ES-I3 (cell line): ENCODE measurements at regions not wholly inside any gene's neighbourhood (a gene's known extent, or its start where the extent isn't known, plus 50 kb on each side); places are given as distances from the start of the nearest gene placed in this dataset.

Experiments used
- H3K36me3 ChIP-seq: 2 replicates; pipeline ENCODE4 v1.6.1; 2013; ENCODE audit warnings: mild to moderate bottlenecking, low read length, control low read depth, moderate library complexity; ENCODE audit not compliant: insufficient read depth
- H3K4me1 ChIP-seq: 2 replicates; pipeline ENCODE4 v1.6.1; 2013; ENCODE audit warnings: mild to moderate bottlenecking, control low read depth, low read length; ENCODE audit not compliant: insufficient read depth
- H3K9ac ChIP-seq: 2 replicates; pipeline ENCODE4 v1.6.1; 2013; ENCODE audit warnings: low read depth, mild to moderate bottlenecking, low read length, moderate library complexity
- H3K9me3 ChIP-seq: 2 replicates; pipeline ENCODE4 v1.6.1; 2013; ENCODE audit warnings: mild to moderate bottlenecking, low read length, moderate library complexity; ENCODE audit not compliant: control insufficient read depth, insufficient read depth

- no peaks in the 10 kb centered on the region for H3K9me3 ChIP-seq
- H3K9ac ChIP-seq = no peak overlapping the region
- no peaks in the 10 kb centered on the region for H3K36me3 ChIP-seq
- H3K4me1 ChIP-seq = peaks cover 5% of the 10 kb centered on the region
Observed at GRCh38 chr13:34868733-34869132, 73.3 kb upstream of the NBEA start.

DNA sequence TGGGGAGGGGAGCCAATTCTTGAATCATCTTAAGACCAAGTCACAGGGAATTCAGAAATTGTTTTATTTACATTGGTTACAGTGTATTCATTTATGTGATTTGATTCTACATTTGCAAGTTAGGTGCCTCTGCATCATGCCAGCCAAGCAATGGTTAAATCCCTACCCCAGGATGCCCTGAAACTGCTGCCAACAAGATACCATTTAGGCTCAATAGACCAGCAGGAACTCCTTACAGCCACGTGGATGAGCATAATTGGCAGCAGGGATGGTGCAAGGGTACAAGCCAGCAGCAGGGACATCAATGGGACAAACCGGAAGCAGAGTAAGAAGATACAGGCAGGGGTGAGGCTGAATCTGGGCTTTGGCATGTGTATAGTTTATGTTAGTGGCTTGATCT, 72.4 kb upstream of the NBEA start:
- Histone ChIP-seq H3K36me3 (no peaks in the 10 kb centered on the region), H3K9ac (no peak overlapping the region), H3K4me1 (peaks cover 3% of the 10 kb centered on the region; the same call in 1 of the 2 replicates), H3K9me3 (no peaks in the 10 kb centered on the region)

DNA sequence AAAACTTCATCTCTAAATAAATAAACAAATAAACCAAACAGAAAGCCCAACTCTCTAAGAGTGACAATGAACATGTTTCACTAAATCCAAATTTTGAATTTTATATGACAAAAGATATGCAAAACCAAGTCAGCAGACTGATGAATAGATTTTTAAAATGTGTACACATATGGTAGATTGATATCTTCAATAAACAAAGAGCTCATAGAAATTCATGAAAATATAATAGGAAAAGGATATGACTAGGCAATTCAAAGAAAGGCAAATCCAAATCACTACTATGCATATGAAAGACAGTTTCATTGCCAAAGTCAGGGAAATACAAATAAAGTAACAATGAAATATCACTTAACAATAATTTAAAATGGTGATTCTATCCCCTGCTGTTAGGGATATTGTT, 63.7 kb upstream of the NBEA start:
- H3K36me3 ChIP-seq = no peaks in the 10 kb centered on the region
- H3K9me3 ChIP-seq = no peaks in the 10 kb centered on the region
- no peaks in the 10 kb centered on the region for H3K4me1 ChIP-seq
- H3K9ac ChIP-seq = no peak overlapping the region

DNA sequence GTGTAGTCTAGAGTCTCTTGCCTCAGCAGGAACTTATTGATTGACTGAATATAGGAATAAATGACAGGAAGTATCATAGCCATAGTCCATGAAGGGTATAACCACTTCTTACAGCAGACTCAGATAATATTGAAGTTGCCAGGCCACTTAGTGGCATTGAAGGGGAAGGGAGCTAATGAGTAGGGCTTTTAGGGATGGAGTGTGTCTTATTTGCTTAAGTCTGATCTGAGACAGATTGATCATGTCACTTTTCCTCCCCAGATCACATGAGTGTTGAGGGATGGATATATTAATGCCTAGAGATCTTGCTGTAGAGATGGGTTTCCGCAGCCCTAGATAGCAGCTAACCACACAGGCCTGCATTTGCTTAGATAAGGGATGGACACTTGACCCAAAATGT, 62.2 kb upstream of the NBEA start:
- Histone ChIP-seq H3K9ac (no peak overlapping the region), H3K36me3 (no peaks in the 10 kb centered on the region), H3K9me3 (no peaks in the 10 kb centered on the region), H3K4me1 (no peaks in the 10 kb centered on the region)

GRCh38 chr13:34881494-34881893, 60.6 kb upstream of the NBEA start:
- Histone ChIP-seq H3K4me1 (no peaks in the 10 kb centered on the region), H3K9ac (no peak overlapping the region), H3K36me3 (no peaks in the 10 kb centered on the region), H3K9me3 (no peaks in the 10 kb centered on the region)

DNA sequence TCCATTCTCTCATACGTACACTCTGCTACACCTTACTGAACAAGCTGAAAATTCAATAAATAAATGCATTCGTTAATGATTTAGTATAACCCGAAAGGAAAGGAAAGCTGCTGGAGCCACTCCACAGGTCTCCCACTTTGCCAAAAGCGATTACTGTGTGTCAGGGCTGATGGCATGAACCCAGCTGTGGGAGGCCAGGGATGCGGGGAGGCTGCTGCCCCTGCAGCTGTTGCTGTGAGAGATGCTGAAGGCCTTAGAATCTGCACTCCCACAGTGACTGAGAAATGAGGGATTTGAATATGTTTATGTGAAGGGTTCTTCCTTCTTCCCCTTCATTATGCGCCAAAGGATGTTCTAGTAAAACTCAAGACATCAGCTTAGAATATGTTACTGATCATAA, 58.7 kb upstream of the NBEA start:
- no peaks in the 10 kb centered on the region for H3K9me3 ChIP-seq
- H3K36me3 ChIP-seq = no peaks in the 10 kb centered on the region
- H3K4me1 ChIP-seq = no peaks in the 10 kb centered on the region
- no peak overlapping the region for H3K9ac ChIP-seq

GRCh38 chr13:34884366-34884765, 57.7 kb upstream of the NBEA start:
- no peaks in the 10 kb centered on the region for H3K9me3 ChIP-seq
- no peaks in the 10 kb centered on the region for H3K4me1 ChIP-seq
- H3K9ac ChIP-seq = no peak overlapping the region
- H3K36me3 ChIP-seq = no peaks in the 10 kb centered on the region

DNA sequence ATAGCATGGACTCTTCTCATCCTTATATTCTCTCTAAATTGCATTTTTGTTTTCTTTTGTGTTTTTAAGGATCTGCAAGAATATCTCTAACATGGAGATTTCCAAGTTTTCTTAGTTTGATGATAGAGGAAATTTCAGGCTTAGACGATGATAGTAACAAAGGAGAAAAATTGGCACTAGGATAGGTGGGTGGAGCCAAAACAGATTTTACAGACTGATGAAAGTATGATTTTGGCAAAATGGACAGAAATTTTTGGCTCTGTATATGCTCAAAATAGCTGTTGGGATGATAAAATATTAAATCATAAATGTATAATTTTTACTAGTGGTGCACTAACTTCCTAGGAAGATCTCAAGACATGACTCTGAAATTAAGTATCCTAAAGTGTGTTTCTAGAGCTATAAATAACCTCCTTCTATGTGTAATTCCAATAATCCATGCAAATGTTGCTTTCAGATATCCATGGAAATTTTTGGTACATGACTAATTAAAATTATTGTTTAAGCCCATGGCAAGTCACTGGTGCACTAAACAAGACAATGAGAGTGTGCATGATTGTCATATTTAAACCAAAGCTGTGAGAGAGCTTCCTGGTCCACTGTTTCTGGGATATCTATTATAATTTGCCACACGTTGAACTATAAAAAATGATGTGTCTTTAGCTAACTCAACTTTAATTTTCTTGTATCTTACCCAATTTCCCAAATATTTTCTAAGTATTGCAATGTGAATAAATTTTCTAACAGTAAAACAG, 55.8 kb upstream of the NBEA start:
- no peaks in the 10 kb centered on the region for H3K9me3 ChIP-seq
- no peak overlapping the region for H3K9ac ChIP-seq
- no peaks in the 10 kb centered on the region for H3K36me3 ChIP-seq
- no peaks in the 10 kb centered on the region for H3K4me1 ChIP-seq

DNA sequence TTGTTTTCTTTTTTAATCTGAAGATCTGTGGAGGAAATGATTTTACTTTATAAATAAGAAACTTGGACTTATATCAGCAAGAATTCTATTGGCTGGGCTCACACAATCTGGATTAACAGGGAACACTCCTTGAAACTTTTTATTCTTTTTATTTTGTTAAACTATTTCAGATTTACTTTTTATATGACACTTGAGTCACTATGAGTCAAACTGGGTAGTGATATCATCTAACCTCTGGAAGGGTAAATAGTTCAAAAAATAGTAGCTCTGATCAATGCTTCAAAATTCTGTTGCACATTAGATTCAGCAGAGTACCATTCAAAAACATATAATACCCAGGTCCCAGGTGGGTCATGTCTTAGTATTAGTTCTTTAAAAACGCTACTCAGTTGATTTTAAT, 55.1 kb upstream of the NBEA start:
- H3K9me3 ChIP-seq = no peaks in the 10 kb centered on the region
- no peak overlapping the region for H3K9ac ChIP-seq
- no peaks in the 10 kb centered on the region for H3K4me1 ChIP-seq
- H3K36me3 ChIP-seq = no peaks in the 10 kb centered on the region
